ENCODE measurements at regions not wholly inside any gene's neighbourhood (a gene's known extent, or its start where the extent isn't known, plus 50 kb on each side); places are given as distances from the start of the nearest gene placed in this dataset.

- intact Hi-C loops (cut with DNase I), result no loop called here
- DNase-seq (no peak), ATAC-seq (no peak)
- no peaks in the 10 kb centered on the region for H3K27me3 ChIP-seq
- no peaks in the 10 kb centered on the region for H3K36me3 ChIP-seq
- H3K4me1 ChIP-seq, result no peaks in the 10 kb centered on the region
- no peaks in the 10 kb centered on the region for H3K9me3 ChIP-seq
- no peak for TF ChIP-seq CTCF (IDR thresholded peaks at IDR 0.05)
- no peak overlapping the region for H3K4me3 ChIP-seq
- H3K27ac ChIP-seq, result no peak overlapping the region
Observed at GRCh38 chr2:42984081-42984480, 191.7 kb upstream of the HAAO start.

GRCh38 chr2:42980764-42981416 is 188.5 kb upstream of the HAAO start:
- no peaks in the 10 kb centered on the region for H3K27me3 ChIP-seq
- H3K4me1 ChIP-seq, result peaks cover 0 to 10% of the 10 kb centered on the region in 2 donors
- DNase-seq, result no peak
- H3K4me3 ChIP-seq, result no peak overlapping the region
- intact Hi-C loops (cut with DNase I), result no loop called here
- TF ChIP-seq CTCF (IDR thresholded peaks at IDR 0.05), result no peak
- no peak for ATAC-seq
- H3K27ac ChIP-seq, result no peak overlapping the region
- no peaks in the 10 kb centered on the region for H3K36me3 ChIP-seq
- no peaks in the 10 kb centered on the region for H3K9me3 ChIP-seq

GRCh38 chr2:42979870-42980763 is 187.7 kb upstream of the HAAO start:
- intact Hi-C loops (cut with DNase I), result loop anchor here in 1 of 2 donors (5.0 kb wide), 1 partner anchor 247 kb away; the partner anchor contains the start of gene ZFP36L2
- no peak for TF ChIP-seq CTCF (IDR thresholded peaks at IDR 0.05)
- ATAC-seq, result no peak
- DNase-seq, result no peak
- no peaks in the 10 kb centered on the region for H3K9me3 ChIP-seq
- H3K27me3 ChIP-seq, result no peaks in the 10 kb centered on the region
- no peak overlapping the region for H3K4me3 ChIP-seq
- H3K4me1 ChIP-seq, result peaks cover 0 to 18% of the 10 kb centered on the region in 2 donors
- H3K36me3 ChIP-seq, result no peaks in the 10 kb centered on the region
- H3K27ac ChIP-seq, result no peak overlapping the region

- intact Hi-C loops (cut with DNase I), result loop anchor here in 1 of 2 donors (5.0 kb wide), 1 partner anchor 248 kb away; the partner anchor contains the start of gene ZFP36L2
- DNase-seq, result peak in 1 of 4 donors; percentile 60
- no peaks in the 10 kb centered on the region for H3K36me3 ChIP-seq
- no peak for ATAC-seq
- H3K27ac ChIP-seq, result no peak overlapping the region
- H3K4me3 ChIP-seq, result no peak overlapping the region
- no peak for TF ChIP-seq CTCF (IDR thresholded peaks at IDR 0.05)
- H3K9me3 ChIP-seq, result no peaks in the 10 kb centered on the region
- H3K27me3 ChIP-seq, result peaks cover 0 to 3% of the 10 kb centered on the region in 2 donors
- H3K4me1 ChIP-seq, result peaks cover 0 to 25% of the 10 kb centered on the region in 2 donors
Observed at GRCh38 chr2:42979416-42979869, 187.1 kb upstream of the HAAO start.

GRCh38 chr2:42978887-42979415 is 186.6 kb upstream of the HAAO start:
- Histone ChIP-seq H3K4me3 (no peak overlapping the region), H3K4me1 (peaks cover 0 to 29% of the 10 kb centered on the region in 2 donors), H3K27ac (no peak overlapping the region), H3K27me3 (peaks cover 0 to 3% of the 10 kb centered on the region in 2 donors), H3K36me3 (no peaks in the 10 kb centered on the region), H3K9me3 (no peaks in the 10 kb centered on the region)
- no peak for TF ChIP-seq CTCF (IDR thresholded peaks at IDR 0.05)
- no peak for DNase-seq
- ATAC-seq, result no peak
- intact Hi-C loops (cut with DNase I), result loop anchor here in 1 of 2 donors (5.0 kb wide), 1 partner anchor 248 kb away; the partner anchor contains the start of gene ZFP36L2
